Pons (tissue), 1 donor: ENCODE measurements at regions not wholly inside any gene's neighbourhood (a gene's known extent, or its start where the extent isn't known, plus 50 kb on each side); places are given as distances from the start of the nearest gene placed in this dataset.

Source experiments
- DNase-seq: peaks from one replicate; pipeline ENCODE4 v3.0.0-alpha.2; 2016; ENCODE audit warnings: low spot score

DNA sequence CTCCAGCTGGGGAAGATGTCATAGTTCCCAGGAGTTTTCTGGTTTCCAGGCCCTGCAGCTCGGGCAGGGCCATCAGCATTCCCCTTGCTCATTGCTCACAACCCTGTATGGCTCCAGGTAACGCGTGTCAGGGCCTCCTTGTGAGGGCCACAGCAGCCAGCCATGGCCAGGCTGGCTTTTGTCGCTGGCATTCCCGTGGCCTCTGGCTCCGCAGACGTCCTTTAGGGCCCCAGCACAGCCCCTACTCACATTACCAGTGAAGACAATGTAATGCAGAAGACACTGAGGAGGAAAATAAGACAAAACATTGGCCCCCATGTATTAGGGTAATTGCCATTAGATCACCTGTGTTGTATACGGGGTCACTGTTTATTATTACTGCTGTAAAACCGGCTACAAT, 1799.0 kb downstream of the TP53TG3F start:
- DNase-seq: no peak

DNA sequence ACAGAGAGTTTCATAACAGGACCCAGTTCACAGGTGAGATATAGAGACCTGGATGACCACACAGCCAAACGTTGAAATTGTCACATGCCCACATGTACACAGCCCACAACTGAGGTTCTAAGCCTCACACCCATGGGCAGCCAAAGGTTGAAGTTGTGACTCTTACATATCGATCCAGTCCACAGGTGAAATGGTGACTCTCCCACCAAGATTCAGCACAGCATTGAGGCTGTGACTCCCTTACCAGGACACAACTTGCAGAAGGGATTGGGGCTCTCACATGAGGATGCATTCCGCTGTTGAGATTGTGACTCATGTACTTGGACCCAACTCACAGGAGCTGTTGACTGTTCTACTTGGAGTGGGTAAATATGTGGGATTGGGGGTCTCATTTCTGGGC, 1836.4 kb downstream of the TP53TG3F start:
- no peak for DNase-seq

DNA sequence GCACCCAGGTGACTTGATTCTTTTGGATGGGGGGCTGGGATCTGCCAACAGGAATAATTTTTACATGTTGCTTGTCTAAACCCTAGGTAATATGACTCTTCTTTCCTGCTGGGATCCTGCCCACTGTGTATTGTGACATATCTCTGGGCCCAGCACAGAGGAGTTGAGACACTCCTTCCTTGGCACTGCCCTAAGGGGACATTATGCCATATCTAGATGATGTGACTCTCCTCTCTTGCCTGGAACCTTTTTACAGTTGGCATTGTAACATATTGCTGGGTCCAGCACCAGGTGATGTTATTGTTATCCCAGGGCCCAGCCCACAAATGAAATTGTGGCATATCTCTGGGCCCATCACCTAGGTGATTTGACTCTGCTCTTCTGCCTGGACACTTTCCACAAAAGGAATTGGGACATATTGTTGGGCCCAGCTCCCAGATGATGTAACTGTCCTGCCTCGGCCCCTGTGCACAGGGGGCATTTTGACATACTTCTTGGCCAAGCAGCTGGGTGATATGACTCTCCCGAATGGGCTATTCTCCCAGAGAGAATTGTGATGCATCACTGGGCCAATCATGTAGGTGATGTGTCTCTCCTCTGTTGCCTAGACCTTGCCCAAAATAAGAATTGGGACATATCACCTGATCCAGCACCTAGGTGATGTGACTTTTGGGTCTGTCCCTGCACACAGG, 1837.7 kb downstream of the TP53TG3F start:
- no peak for DNase-seq

DNA sequence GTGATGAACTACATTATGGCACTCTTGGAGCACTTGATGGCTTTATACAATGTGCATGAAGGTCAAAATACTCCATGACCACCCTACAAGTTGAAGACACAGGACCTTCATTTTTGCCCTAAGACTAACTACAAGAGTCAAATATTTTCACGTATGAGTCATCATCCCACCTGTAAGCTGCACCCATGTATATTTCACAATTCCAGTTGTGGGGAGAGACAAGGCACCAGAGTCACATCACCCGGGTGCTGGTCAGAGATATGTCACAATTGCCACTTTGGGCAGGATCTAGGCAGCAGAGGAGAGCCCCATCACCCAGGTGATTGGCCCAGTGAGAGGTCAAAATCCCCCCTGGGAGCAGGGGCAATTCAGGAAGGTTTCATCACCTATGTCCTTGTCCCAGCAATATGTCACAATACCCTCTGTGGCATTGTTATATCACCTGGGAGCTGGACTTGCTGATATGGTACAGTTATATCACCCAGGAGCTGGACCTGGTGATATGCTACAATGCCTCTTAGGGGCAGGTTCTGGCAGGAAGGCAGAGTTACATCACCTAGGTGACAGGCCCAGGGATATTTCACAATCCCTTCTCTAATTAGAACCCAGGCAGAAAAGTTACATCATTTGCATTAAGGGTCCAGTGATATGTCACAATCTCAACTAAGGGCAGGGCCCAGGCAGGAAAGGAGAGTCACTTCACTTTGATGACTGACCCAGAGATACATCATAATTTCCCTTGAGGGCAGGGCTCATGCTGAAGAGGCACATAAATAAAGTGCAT, 1839.2 kb downstream of the TP53TG3F start:
- no peak for DNase-seq

DNA sequence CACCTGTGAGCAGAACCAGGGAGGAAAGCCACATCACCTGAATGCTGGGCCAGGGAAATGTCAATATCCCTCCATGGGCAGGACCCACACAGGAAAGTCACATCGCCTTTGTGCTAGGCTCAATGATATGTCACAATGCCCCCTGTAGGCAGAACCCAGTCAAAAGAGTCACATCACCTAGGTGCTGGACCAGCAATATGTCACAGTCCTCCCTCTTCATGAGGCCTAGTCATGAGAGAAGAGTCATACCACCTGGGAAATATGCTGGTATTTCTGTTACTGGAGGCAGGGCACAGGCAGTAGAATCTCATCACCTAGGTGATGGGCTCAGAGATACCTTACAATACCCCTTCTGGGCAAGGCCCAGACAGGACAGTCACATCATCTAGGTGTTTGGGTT, 1843.4 kb downstream of the TP53TG3F start:
- DNase-seq: no peak

DNA sequence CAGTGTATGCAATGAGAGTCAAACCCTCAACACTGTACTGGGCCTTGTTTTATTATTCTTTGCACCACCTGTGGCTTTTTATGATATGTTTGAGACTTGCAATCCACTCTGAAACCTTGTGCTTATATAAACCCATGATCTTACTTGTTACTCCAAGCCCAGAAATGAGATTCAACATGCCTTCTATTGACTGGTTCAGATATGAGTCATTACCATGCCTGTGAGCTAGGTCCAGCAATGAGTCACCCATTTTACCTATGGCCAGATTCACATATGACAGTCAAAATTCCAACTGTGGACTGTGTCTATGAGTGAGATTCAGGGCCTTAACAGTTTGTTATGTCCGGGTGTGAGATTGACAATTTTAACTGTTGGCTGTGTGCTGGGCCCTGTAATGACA, 1846.1 kb downstream of the TP53TG3F start:
- no peak for DNase-seq

DNA sequence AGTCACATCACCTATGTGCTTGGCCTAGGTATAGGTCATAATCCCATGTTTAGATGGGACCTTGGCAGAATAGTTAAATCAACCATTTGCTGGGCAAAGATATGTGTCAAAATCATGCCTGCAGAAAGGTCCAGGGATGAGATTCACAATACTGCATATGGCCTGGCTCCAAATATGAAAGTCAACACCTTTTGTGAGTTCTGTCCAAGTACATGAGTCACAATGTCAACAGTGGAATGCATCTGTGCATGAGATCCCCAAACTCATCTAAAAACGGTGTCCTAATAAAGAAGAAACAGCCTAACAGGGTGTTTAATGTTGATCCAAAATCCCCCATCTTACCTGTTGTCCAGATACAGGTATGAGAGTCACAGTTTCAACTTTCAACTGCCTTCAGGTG, 1847.5 kb downstream of the TP53TG3F start:
- DNase-seq: no peak

DNA sequence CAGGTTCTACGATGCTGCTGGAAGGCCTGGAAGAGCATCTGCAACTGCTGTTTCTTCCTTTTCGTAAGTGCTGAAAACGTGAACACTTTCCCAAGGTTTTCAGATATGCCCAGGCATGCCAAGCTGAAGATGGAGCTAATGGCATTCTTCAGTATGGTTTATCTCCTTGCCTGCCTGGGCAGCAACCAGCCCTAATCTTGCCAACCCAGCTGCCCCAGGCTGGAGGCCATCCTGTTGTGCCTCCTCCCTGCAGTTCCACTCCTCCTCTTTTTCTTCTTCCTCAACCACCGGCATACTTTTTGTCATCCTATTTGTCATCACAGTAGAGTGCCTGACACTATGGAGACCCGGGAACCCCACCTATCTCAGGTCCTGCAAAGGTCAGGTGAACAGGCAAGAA, 1849.3 kb downstream of the TP53TG3F start:
- no peak for DNase-seq

DNA sequence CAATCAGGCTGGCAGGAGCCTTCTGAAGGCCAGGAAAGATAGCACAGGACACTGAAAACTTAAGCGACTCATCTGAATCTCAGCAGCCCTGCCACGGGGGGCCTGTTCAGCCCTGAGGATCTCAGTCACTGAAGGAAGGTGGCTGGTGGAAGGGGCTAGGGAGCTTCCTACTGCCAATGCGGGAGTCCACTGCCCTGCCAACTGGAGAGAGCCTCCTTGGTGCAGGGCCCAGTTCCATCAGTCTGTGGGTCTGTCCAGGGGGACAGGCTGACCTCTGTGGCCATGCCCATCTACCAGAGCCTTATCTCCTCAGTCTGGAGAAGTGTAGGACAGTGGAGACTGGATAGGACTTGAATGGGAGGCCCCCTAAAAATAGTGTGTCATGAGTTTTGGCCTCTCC, 1851.6 kb downstream of the TP53TG3F start:
- DNase-seq: no peak

DNA sequence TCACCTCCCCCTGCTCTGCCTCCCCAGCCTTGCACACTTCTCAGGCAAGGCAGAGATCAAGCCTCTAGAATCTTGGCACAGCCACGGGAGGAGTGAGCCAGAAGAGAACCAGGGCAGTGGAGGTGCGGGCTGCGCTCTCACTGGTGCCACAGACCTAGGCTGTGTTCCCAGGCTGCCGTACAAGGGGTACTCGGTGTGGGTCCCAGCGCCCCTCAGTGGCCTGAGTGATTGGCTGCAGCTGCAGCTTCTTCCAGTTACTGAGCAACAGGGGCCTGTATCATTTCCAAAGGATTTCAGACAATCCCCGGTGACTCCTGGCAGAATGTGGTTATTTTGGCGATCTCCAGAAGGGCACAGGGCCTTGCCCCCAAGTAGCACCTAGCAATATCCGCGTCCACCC, 1852.1 kb downstream of the TP53TG3F start:
- DNase-seq: no peak

DNA sequence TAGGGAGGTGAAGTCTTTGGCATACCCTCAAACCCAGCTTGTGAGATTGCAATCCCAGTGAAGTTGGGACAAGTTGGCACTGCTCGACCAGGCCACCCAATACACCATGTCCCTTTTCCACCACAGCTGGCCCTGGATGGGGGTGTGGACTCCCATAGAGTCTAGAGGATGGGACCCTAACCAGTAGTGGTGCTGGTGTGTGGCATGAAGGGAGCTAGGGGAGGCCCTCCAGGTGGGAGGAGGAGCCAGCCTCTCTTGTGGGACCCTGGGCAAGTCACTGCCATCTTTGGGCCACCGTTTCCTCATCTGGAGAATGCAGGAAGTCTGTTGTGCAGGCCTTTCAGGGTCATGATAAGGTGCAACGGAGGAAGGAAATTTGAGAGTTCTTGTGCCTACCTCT, 1854.9 kb downstream of the TP53TG3F start:
- no peak for DNase-seq

DNA sequence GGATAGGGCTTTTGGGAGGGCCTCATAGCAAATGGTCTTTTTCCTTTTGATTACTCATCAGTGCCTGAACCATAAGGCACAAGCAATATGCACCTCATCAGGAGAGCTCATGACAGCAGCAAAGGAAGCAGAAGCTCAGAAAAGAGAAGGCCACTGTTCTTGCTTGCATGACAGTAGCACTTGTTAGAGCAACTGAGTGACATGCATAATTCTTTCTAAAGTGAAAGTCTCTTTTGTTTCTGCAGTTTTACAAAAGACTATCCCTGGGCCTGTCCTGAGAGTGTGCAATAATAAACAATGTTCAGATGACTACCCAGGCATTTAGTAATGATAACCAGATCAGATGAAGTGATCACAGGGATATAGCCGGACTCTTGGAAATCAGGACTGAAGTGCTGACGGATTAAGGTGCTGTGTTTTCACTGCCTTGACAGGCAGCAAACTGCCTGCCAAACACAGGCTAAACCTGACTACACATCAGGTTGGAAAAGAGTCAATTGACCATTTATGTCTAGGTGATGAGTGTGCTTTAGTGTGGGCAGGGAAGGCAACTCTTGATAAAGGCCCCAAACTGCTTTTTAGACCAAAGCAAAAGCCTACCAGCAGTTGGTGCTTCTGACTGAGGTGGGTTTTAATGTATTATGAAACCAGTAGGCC, 1860.3 kb downstream of the TP53TG3F start:
- peak; percentile 95 for DNase-seq

DNA sequence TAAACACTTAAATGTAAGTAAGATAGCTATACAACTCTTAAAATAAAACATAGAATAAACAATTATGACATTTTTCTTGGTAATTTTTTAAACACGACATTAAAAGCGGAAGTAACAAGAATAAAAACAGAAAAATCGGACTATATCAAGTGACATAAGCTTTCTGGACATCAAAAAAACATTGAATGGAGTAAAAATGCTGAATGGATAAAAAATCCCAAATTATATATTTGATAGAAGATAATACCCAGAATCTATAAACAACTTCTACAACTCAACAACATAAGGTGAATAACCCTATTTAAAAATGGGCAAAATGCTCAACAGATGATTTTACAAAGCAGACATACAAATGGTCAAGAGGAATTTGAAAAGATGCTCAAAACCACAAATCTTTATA, 1866.5 kb downstream of the TP53TG3F start:
- DNase-seq: no peak

DNA sequence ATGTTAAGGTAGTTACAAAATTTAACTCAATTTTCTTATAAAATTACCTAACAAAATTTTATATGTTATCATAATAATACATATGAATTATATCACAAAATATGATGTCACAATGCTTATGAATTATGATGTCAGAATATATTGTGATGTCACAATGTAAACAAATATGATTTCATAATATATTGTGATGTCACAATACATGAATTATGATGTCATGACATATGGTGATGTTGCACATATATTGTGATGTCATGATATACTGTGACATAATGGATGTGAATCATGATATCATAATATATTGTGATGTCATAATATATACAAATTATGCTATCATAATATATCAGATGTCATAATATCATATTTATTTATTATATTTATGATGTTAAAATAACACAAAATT, 1879.9 kb downstream of the TP53TG3F start:
- no peak for DNase-seq

DNA sequence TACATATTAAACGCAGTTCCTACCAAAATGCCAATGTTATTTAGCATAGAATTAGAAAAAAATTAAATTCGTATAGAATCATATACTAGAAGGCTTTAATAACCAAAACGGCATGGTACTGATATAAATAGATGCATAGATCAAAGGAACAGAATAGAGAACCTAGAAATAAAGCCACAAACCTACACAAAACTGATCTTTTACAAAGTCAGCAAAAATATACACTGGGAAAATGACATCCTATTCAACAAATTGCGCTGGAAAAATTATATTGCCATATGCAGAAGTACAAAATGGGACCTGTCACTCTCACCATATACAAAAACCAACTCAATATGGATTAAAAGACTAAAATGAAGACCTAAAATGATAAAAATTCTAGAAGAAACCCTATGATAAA, 1882.6 kb downstream of the TP53TG3F start:
- no peak for DNase-seq

DNA sequence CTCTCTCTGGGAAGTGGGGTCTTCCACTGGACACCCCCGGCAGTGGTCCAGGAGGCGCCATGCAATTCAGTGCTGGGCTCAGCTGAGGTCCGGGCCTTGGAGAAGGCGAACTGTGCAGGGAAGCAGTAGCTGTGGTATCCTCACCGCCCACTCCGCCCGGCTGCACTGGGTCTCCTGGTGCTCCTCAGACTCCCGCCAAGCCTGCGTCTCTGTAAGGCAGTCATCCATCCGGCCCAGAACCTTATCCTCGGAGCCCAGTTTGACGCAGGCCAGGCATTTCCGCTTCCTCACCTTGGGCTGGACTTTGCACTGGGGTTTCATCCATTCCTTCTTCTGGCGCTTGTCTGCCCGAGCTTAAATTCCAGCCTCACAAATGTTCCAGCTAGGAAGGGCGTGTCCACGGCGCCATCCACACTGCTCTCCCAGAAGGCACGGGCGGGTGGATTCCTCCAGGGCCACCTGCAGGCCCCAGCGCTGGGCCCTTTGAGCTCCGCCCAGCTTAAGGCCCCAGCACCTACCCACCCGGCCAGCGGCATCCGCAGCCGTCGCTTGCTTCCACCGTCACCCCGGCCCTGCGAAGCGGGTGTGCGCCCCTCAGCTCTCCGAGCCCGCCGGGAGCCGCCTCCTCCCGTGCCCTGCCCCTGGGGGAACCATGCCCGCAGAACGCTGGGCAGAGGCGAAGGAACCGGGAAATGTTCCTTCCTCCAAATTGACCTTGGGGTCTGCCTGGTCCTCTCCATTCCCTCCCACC, 1884.8 kb downstream of the TP53TG3F start:
- DNase-seq: no peak

DNA sequence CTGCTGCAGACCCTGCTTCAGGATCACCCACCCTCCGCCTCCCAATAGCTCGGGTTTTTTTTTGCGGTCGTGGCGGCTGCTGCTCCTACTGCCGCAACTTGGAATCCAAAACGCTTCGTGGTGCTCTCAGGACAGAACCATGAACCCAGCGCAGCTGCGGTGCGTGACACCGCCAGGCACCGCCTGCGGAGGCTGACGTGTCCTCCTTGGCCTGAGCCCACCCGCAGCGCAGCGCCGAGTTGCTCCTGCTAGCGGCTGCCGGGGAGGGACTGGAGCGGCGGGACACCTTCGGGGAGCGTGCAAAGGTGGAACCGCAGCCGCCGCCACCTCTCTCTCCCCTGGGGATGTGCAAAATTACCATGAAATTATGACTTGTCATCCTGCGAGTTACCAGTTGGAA, 1893.0 kb downstream of the TP53TG3F start:
- DNase-seq: no peak

DNA sequence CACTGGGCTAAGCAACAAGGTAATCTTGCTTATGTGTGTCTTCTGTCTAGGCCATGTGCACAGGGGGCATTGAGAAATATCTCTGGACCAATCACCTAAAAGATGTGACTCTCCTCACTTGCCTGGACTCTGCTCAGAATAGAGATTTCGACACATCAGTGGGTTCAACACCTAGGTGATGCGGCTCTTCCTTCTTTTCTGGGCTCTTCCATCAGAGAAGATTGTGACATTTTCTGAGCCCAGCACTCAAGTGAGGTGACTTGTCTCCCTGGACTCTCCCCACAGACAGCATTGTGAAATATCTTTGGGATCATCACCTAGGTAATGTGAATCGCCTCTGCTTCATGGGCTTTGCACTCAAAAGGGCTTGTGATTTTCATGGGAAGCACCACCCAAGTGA, 1904.1 kb downstream of the TP53TG3F start:
- no peak for DNase-seq

DNA sequence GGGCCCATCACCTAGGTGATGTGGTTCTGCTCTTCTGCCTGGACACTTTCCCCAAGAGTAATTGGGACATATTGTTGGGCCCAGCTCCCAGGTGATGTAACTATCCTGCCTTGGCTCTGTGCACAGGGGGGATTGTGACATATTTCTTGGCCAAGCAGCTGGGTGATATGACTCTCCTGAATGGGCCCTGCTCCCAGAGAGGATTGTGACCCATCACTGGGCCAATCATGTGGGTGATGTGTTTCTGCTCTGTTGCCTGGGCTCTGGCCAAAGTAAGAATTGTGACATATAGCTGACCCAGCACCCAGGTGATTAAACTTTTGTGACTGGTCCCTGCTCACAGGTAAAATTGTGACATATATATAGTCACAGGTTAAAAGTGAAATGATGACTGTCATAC, 1904.9 kb downstream of the TP53TG3F start:
- DNase-seq: no peak

DNA sequence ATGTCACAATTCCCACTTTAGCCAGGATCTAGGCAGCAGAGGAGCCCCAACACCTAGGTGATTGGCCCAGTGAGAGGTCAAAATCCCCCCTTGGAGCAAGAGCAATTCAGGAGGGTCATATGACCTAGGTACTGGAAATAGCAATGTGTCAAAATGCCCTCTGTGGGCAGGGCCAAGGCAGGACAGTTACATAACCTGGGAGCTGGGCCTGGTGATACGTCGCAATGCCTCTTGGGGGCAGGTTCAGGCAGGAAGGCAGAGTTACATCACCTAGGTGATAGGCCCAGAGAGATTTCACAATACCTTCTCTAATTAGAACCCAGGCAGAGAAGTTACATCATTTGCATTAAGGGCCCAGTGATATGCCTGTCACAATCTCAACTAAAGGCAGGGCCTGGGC, 1906.3 kb downstream of the TP53TG3F start:
- no peak for DNase-seq

DNA sequence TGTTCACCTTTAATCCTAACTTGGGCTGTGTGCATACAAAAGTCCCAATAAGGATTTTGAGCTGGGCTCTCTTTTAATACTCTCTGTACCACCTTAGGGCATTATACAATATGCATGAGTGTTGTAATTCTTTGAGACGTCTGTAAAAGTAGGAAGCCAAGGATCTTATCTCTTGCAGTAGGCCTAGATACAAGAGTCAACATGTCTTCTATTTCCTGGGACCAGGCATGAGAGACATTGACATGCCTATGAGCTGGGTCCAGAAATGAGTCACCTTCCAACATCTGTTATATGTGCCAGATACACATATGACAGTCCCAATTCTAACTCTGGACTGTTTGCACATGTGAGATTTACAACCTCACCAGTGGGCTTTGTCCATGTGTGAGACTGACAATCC, 1911.2 kb downstream of the TP53TG3F start:
- DNase-seq: no peak

DNA sequence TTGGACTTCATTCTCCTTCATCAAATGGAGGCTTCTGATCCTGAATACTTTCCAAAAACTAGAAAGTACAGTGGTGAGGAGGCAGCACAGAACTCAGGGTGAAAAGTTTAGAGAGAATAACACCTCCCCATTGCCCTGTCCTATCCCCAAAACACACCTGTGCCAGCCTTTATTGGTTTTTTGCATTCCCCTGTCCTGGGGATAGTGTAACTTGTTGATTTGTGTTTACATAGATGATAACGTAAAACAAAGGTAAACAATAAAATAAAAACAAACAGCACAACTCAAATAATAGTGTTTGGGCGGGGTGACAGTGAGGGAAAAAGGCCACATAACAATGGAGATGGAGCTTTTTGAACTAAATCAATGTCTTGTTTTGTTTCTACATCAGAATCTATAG, 1917.7 kb downstream of the TP53TG3F start:
- DNase-seq: no peak

DNA sequence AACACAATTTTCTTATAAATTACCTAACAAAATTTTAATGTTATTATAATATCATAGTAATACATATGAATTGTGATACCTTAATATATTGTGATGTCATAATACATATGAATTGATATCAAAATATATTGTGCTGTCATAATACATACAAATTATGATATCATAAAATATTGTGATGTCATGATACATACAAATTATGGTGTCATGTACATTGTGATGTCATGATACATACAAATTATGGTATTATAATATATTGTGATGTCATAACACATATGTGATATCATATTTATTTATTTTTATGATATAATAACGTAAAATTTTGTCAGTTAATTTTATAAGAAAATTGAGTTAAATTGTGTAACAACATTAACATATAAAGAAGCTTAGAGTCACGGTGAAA, 1927.2 kb downstream of the TP53TG3F start:
- DNase-seq: no peak
